A549 (cell line): ENCODE measurements at regions not wholly inside any gene's neighbourhood (a gene's known extent, or its start where the extent isn't known, plus 50 kb on each side); places are given as distances from the start of the nearest gene placed in this dataset.

Experiments used
- CHD2 ChIP-seq: fragments of 150-350 bp; IDR thresholded peaks from 2 replicates; pipeline ENCODE4 v1.6.1; 2014; ENCODE audit warnings: low read length; ENCODE audit not compliant: partially characterized antibody
- MAZ ChIP-seq: fragments of 150-350 bp; IDR thresholded peaks from 2 replicates; pipeline ENCODE4 v1.6.1; 2014; ENCODE audit warnings: antibody characterized with exemption, low read depth, low read length, borderline replicate concordance
- POLR2A ChIP-seq: IDR thresholded peaks from 2 replicates; pipeline ENCODE4 v1.6.1; 2012; ENCODE audit warnings: mild to moderate bottlenecking, low read length
- SMC3 ChIP-seq: fragments of >200 bp; sonication (Bioruptor Twin); formaldehyde crosslinking; IDR thresholded peaks from 3 replicates; pipeline ENCODE4 v1.6.1; 2018; ENCODE audit warnings: inconsistent platforms
- TF ChIP-seq, protein P1 (sequence below): fragments of >200 bp; sonication (Bioruptor Twin); formaldehyde crosslinking; IDR thresholded peaks from 3 replicates; pipeline ENCODE4 v1.5.1; 2016

DNA sequence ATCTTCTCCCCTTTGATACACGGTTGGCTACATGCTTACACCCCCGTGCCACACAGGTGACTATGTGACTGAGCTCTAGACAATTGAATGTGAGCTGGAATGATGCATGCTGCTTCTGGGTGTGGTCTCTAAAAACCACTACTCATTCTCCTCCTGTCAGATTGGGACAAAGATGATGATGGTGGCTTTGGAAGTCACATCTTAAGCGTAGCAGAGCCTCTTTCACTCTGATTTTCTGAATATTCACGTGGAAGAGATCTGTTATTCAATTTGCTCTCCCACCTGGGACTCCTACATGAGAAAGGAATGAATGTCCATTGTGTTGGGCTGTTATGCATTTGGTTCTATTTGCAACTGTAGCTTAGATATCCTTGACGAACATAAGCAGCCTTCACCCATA, 763.6 kb upstream of the EEF2KMT start:
- TF ChIP-seq MAZ (no peak), SMC3 (no peak), CHD2 (no peak), POLR2A (no peak)
- TF ChIP-seq, protein P1, sequence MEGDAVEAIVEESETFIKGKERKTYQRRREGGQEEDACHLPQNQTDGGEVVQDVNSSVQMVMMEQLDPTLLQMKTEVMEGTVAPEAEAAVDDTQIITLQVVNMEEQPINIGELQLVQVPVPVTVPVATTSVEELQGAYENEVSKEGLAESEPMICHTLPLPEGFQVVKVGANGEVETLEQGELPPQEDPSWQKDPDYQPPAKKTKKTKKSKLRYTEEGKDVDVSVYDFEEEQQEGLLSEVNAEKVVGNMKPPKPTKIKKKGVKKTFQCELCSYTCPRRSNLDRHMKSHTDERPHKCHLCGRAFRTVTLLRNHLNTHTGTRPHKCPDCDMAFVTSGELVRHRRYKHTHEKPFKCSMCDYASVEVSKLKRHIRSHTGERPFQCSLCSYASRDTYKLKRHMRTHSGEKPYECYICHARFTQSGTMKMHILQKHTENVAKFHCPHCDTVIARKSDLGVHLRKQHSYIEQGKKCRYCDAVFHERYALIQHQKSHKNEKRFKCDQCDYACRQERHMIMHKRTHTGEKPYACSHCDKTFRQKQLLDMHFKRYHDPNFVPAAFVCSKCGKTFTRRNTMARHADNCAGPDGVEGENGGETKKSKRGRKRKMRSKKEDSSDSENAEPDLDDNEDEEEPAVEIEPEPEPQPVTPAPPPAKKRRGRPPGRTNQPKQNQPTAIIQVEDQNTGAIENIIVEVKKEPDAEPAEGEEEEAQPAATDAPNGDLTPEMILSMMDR = no peak
